Tibial artery (tissue), 4 donors: ENCODE measurements at regions not wholly inside any gene's neighbourhood (a gene's known extent, or its start where the extent isn't known, plus 50 kb on each side); places are given as distances from the start of the nearest gene placed in this dataset.

Experiments used
- DNase-seq, 2 donors: peaks; one replicate each; pipeline ENCODE4 v3.0.0-alpha.2; 2019
- H3K27ac ChIP-seq, 2 donors: fragments of 200-600 bp; sonication (generic) in 1 of 2; 1 replicate in 1 of 2; 2 replicates in 1 of 2; pipeline ENCODE4 v1.5.1; 2018 to 2019; ENCODE audit warnings: mild to moderate bottlenecking in 1 of 2
- H3K27me3 ChIP-seq, 2 donors: fragments of 200-600 bp; sonication (generic) in 1 of 2; one replicate each; pipeline versions ENCODE4 v1.5.1 to v1.6.0; 2016 to 2019
- H3K36me3 ChIP-seq, 3 donors: fragments of 200-600 bp; sonication (generic) in 2 of 3; one replicate each; pipeline ENCODE4 v1.5.1; 2016 to 2019; ENCODE audit warnings: mild to moderate bottlenecking in 2 of 3
- H3K4me1 ChIP-seq, 4 donors: fragments of 200-600 bp; sonication (generic) in 2 of 4; 1 replicate in 3 of 4; 2 replicates in 1 of 4; pipeline ENCODE4 v1.5.1; 2016 to 2019
- H3K4me3 ChIP-seq, 2 donors: fragments of 200-600 bp; sonication (generic) in 1 of 2; 1 replicate in 1 of 2; 2 replicates in 1 of 2; pipeline ENCODE4 v1.5.1; 2018 to 2019; ENCODE audit warnings: mild to moderate bottlenecking in 2 of 2
- H3K9me3 ChIP-seq, 3 donors: fragments of 200-600 bp; sonication (generic) in 1 of 3; one replicate each; pipeline ENCODE4 v1.5.1; 2016 to 2019
- intact Hi-C: fragments of 100-400 bp; cut with DNase I; formaldehyde crosslinking; loops from one replicate; pipeline ENCODE4 v1.15.0; 2023; ENCODE audit warnings: low total_unique reads
- TF ChIP-seq, protein P1 (sequence below), 2 experiments: fragments of 200-600 bp in 1 of 2; fragments of 450-650 bp in 1 of 2; IDR thresholded peaks; one replicate each; pipeline ENCODE4 v1.5.1; 2017 to 2019; ENCODE audit warnings: antibody characterized with exemption in 2 of 2, mild to moderate bottlenecking in 1 of 2, moderate library complexity in 1 of 2

DNA sequence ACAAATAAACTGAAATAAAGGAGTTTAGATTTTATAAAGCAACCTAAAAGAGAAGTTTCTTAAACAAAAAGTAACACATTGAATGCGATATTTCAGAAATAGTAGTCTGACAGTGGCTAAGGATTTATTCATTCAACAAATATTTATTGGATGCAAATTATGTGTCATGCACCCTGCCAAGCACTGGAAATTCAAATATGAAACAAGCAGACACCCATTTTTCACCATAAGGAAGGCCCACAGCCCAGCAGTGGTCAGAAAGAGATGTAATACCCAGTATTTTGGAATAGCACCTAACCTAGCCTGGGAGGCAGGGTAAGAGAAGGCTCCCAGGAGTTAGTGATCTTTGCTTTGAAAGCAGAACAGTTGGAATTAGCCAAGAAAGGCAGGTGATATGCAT, 855.1 kb upstream of the TENM3 start:
- intact Hi-C loops = no loop called here
- no peak overlapping the region for H3K4me3 ChIP-seq
- no peaks in the 10 kb centered on the region for H3K4me1 ChIP-seq
- TF ChIP-seq, protein P1, sequence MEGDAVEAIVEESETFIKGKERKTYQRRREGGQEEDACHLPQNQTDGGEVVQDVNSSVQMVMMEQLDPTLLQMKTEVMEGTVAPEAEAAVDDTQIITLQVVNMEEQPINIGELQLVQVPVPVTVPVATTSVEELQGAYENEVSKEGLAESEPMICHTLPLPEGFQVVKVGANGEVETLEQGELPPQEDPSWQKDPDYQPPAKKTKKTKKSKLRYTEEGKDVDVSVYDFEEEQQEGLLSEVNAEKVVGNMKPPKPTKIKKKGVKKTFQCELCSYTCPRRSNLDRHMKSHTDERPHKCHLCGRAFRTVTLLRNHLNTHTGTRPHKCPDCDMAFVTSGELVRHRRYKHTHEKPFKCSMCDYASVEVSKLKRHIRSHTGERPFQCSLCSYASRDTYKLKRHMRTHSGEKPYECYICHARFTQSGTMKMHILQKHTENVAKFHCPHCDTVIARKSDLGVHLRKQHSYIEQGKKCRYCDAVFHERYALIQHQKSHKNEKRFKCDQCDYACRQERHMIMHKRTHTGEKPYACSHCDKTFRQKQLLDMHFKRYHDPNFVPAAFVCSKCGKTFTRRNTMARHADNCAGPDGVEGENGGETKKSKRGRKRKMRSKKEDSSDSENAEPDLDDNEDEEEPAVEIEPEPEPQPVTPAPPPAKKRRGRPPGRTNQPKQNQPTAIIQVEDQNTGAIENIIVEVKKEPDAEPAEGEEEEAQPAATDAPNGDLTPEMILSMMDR (IDR thresholded peaks at IDR 0.05) = no peak
- no peaks in the 10 kb centered on the region for H3K9me3 ChIP-seq
- no peak overlapping the region for H3K27ac ChIP-seq
- H3K36me3 ChIP-seq = no peaks in the 10 kb centered on the region
- DNase-seq = no peak
- no peaks in the 10 kb centered on the region for H3K27me3 ChIP-seq

DNA sequence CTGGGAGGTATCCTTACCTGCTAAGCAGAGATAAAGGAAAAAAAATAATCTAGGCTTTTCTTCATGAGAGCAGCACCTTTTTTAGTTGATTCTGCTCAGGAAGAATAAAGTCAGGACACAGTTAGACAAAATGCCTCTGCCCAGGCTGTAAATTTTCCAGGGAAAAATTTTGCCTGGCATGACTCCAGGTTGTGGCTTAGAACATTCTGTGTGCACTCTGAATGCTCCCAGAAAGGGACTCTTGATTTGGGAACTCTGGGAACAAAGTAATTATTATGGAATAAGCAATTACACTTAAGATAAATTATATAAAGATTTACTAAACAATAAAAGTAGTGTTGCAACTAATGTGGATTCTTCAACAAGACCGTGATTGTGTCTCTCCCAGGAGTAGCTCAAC, 826.2 kb upstream of the TENM3 start:
- no peak overlapping the region for H3K4me3 ChIP-seq
- no peak for DNase-seq
- H3K4me1 ChIP-seq = no peaks in the 10 kb centered on the region
- TF ChIP-seq, protein P1 (IDR thresholded peaks at IDR 0.05) = no peak
- intact Hi-C loops = no loop called here
- no peaks in the 10 kb centered on the region for H3K36me3 ChIP-seq
- H3K27me3 ChIP-seq = no peaks in the 10 kb centered on the region
- no peak overlapping the region for H3K27ac ChIP-seq
- H3K9me3 ChIP-seq = no peaks in the 10 kb centered on the region

DNA sequence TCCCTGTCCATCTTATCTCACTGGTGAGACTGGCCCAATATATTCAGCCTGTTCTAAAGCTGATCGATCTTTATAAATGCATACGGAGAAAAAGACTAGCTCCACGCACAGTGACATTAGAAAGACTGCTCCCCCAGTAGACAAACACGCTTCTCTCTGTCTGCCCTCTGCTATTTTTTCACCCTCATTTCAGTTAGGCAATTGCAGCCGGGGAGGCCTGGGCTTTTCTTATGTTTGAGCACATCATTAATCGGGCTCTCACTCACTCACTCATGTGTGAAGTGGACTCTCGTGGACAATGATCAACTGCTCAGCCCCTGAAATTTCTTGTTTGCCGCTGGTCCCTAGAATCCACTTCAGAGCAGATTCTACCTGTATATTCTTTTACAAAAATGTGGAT, 824.7 kb upstream of the TENM3 start:
- Histone ChIP-seq H3K4me1 (no peaks in the 10 kb centered on the region), H3K36me3 (no peaks in the 10 kb centered on the region), H3K4me3 (no peak overlapping the region), H3K27ac (no peak overlapping the region), H3K9me3 (no peaks in the 10 kb centered on the region), H3K27me3 (no peaks in the 10 kb centered on the region)
- intact Hi-C loops = no loop called here
- TF ChIP-seq, protein P1 (IDR thresholded peaks at IDR 0.05) = no peak
- no peak for DNase-seq

DNA sequence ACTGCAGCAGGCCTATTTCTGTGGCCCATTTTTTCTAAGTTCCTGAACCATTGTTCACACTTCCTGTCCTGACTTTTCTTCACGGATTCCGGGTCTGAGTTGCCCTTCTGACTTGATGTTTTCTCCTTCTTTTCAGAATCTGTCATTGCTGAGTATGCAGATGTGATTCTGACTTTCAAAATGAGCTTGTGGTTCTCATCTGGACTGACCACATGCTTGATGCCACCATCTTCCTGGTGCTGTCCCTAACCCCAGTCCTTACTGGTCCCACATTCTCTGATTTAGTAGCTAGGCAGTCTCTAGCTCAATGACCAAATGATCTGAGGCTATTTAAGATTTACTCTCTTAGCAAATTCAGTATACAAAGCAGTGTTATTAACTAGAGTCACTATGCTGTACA, 822.3 kb upstream of the TENM3 start:
- intact Hi-C loops = no loop called here
- Histone ChIP-seq H3K27me3 (no peaks in the 10 kb centered on the region), H3K27ac (no peak overlapping the region), H3K4me3 (no peak overlapping the region), H3K4me1 (no peaks in the 10 kb centered on the region), H3K9me3 (no peaks in the 10 kb centered on the region), H3K36me3 (no peaks in the 10 kb centered on the region)
- TF ChIP-seq, protein P1 (IDR thresholded peaks at IDR 0.05) = no peak
- no peak for DNase-seq

DNA sequence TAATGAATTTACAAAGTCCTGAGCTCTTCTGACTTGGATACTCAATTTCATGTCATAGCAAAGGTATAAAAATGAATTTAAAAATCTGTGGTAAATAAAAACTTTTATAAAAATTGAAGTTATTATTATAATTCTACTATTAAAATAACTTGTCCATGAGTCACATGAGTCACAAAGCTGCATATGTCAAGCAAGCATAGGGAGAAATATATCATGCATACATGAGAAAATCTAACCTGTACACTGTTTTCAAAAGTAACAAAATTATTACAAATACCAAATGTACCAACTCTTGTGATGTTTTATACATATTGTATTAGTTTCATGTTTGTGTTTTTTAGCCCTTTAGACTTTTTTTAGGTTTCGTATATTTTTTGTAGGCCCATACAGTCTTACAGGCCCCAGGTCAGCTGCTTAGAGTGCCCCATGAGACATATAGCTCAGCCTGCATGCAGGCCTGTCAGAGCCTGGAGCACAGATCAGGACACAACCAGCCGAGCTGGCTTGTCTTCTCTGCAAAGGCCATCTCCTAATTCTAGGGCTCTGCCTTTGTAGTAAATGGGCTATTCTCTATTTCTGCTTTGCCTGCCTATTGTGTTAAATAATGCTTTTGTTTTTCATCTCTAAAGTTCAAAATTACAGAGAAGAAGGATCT, 818.7 kb upstream of the TENM3 start:
- intact Hi-C loops = no loop called here
- Histone ChIP-seq H3K36me3 (no peaks in the 10 kb centered on the region), H3K4me1 (no peaks in the 10 kb centered on the region), H3K27me3 (no peaks in the 10 kb centered on the region), H3K4me3 (no peak overlapping the region), H3K9me3 (no peaks in the 10 kb centered on the region), H3K27ac (no peak overlapping the region)
- no peak for DNase-seq
- TF ChIP-seq, protein P1 (IDR thresholded peaks at IDR 0.05) = no peak

DNA sequence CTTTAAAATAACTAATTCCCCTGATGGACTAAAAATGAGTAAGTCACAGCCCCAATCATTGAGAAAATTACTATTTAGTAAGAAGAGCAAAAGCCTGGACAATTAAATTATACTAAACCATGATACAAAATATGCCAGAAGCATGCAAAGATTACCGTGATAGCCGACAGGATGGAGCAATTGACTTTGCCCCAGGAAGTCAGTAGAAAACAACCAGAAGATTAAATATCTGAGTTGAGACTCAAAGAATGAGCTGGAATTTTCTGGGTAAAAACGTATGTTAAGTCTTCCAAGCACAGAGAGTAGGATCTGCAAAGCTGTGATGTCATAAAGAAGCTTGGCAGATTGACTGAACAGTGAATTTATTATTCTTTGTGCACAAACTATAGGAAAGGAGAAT, 816.1 kb upstream of the TENM3 start:
- Histone ChIP-seq H3K36me3 (no peaks in the 10 kb centered on the region), H3K4me1 (no peaks in the 10 kb centered on the region), H3K27me3 (no peaks in the 10 kb centered on the region), H3K27ac (no peak overlapping the region), H3K4me3 (no peak overlapping the region), H3K9me3 (no peaks in the 10 kb centered on the region)
- intact Hi-C loops = loop anchor here (1.0 kb wide), 1 partner anchor 26 kb away; no protein-coding TSS in a partner anchor
- no peak for DNase-seq
- TF ChIP-seq, protein P1 (IDR thresholded peaks at IDR 0.05) = no peak
